ENCODE measurements at regions not wholly inside any gene's neighbourhood (a gene's known extent, or its start where the extent isn't known, plus 50 kb on each side); places are given as distances from the start of the nearest gene placed in this dataset.
"Not testable (repeated sequence)": the region's sequence is repeated elsewhere in the genome, so short reads cannot be mapped to it uniquely, and the experiment has no call there.

GRCh38 chrY:17599263-17599662 lies 280.8 kb downstream of the CDY2B start:
- TF ChIP-seq, protein P1, sequence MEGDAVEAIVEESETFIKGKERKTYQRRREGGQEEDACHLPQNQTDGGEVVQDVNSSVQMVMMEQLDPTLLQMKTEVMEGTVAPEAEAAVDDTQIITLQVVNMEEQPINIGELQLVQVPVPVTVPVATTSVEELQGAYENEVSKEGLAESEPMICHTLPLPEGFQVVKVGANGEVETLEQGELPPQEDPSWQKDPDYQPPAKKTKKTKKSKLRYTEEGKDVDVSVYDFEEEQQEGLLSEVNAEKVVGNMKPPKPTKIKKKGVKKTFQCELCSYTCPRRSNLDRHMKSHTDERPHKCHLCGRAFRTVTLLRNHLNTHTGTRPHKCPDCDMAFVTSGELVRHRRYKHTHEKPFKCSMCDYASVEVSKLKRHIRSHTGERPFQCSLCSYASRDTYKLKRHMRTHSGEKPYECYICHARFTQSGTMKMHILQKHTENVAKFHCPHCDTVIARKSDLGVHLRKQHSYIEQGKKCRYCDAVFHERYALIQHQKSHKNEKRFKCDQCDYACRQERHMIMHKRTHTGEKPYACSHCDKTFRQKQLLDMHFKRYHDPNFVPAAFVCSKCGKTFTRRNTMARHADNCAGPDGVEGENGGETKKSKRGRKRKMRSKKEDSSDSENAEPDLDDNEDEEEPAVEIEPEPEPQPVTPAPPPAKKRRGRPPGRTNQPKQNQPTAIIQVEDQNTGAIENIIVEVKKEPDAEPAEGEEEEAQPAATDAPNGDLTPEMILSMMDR (IDR thresholded peaks at IDR 0.05) = not testable (repeated sequence)
- TF ChIP-seq POLR2A (IDR thresholded peaks at IDR 0.05) = not testable (repeated sequence)
